Umbilical cord (tissue), 1 donor: ENCODE measurements at regions not wholly inside any gene's neighbourhood (a gene's known extent, or its start where the extent isn't known, plus 50 kb on each side); places are given as distances from the start of the nearest gene placed in this dataset.

Source experiments
- DNase-seq: peaks from one replicate; pipeline ENCODE4 v3.0.0-alpha.2; 2015; ENCODE audit warnings: low spot score

DNA sequence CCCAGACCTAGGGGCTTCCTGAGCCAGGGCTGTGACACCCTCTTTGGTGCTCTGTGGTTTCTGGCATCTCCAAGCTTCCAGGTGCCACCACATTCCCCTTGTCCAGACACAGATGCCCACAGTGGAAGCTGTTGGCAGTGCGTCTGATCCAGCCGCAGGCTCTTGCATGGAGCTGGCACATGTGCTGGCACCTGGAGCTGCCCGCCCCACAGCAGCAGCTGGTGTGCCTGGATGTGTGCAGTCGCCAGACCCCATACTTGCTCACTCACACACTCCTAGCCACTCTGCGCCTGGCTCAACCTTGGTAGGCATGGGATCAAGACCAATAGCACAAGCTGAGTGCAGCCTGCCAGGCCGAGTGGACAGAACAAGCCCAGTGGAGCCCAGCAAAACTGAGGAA is 106.5 kb downstream of the LYZL1 start:
- DNase-seq, result no peak

GRCh38 chr10:29397221-29397620 is 108.4 kb downstream of the LYZL1 start:
- peak; percentile 87 for DNase-seq

DNA sequence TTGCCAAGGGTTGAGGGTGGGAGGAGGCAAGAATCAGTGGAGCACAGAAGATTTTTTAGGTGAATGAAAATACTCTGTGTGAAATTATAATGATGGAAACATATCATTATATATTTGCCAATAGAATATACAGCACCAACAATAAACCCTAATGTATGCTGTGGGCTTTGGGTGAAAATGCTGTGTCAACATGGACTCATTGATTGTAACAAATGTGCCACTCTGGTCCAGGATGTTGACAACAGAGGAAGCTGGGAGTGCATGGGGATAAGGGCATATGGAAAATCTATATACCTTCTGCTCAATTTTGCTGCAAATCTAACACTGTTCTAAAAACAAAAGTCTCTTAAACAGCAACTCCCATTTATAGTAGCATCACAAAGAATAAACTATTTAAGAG is 114.3 kb downstream of the LYZL1 start:
- no peak for DNase-seq

- no peak for DNase-seq
Observed at GRCh38 chr10:29407280-29407858, 118.5 kb downstream of the LYZL1 start.
